ENCODE measurements at regions not wholly inside any gene's neighbourhood (a gene's known extent, or its start where the extent isn't known, plus 50 kb on each side); places are given as distances from the start of the nearest gene placed in this dataset.
"Not testable (repeated sequence)": the region's sequence is repeated elsewhere in the genome, so short reads cannot be mapped to it uniquely, and the experiment has no call there.

DNA sequence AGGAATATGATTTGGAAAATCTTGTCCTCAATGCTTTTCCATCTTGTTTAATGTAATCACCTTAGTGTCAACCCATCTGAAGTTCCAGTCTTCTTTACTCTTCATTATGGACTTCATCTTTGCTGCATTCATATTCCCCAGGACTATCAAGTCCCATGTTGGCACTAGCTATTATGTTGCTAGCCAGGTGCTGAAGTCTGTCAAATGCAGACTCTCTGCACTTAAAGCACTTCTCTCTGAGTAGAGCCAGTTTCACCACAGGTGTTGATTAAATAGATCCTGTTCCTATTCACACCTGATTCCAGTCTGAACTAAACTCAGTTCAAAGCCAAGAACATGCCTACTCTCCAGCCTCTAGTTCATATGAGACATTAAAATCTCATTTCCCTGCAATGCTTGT lies 75.0 kb upstream of the PKN2 start:
- TF ChIP-seq, protein P1, sequence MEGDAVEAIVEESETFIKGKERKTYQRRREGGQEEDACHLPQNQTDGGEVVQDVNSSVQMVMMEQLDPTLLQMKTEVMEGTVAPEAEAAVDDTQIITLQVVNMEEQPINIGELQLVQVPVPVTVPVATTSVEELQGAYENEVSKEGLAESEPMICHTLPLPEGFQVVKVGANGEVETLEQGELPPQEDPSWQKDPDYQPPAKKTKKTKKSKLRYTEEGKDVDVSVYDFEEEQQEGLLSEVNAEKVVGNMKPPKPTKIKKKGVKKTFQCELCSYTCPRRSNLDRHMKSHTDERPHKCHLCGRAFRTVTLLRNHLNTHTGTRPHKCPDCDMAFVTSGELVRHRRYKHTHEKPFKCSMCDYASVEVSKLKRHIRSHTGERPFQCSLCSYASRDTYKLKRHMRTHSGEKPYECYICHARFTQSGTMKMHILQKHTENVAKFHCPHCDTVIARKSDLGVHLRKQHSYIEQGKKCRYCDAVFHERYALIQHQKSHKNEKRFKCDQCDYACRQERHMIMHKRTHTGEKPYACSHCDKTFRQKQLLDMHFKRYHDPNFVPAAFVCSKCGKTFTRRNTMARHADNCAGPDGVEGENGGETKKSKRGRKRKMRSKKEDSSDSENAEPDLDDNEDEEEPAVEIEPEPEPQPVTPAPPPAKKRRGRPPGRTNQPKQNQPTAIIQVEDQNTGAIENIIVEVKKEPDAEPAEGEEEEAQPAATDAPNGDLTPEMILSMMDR (IDR thresholded peaks at IDR 0.05; ENCODE audit: borderline replicate concordance, control extremely low read depth, extremely low read depth, insufficient read depth, missing control alignments): no peak
- in situ Hi-C loops (cut with MboI; ENCODE audit: low sequenced_read_pairs, unreplicated experiment): no loop called here
- no peak for DNase-seq (ENCODE audit: low spot score)

DNA sequence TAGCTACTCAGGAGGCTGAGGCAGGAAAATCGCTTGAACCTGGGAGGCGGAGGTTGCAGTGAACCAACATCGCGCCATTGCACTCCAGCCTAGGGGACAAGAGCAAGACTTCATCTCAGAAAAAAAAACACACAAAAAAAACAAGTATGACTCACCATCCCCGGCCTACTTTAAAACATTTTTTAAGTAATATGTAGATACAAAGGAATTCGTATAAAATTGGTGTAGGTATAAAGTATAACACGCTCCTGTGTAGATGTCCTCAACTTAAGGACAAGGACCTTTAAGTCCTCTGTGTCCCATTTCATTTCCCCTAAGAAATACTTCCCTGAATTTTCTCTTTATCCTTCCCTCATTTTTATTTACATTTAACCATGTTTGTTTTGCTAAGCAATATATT lies 73.4 kb upstream of the PKN2 start:
- DNase-seq (ENCODE audit: low spot score): no peak
- in situ Hi-C loops (cut with MboI; ENCODE audit: low sequenced_read_pairs, unreplicated experiment): no loop called here
- TF ChIP-seq, protein P1 (IDR thresholded peaks at IDR 0.05; ENCODE audit: borderline replicate concordance, control extremely low read depth, extremely low read depth, insufficient read depth, missing control alignments): no peak

DNA sequence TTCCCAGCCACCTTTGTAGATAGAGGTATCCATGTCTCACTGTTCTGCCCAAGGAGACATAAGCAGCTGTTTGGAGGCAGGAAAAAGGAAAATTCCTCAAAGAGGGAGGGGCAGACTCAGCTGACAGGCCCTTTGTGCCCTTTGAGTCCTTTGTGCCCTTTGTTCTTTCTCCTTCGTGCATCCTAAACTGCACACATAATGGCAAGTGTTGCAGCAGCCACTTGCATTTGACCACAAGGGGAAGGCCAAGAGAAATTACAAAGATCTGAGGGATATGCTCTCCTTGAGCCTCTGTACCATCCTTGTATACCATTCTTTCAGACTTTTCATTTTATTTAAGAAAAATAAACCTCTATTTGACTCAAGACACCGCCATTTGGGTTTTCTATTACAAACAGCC lies 71.8 kb upstream of the PKN2 start:
- TF ChIP-seq, protein P1 (IDR thresholded peaks at IDR 0.05; ENCODE audit: borderline replicate concordance, control extremely low read depth, extremely low read depth, insufficient read depth, missing control alignments): no peak
- in situ Hi-C loops (cut with MboI; ENCODE audit: low sequenced_read_pairs, unreplicated experiment): no loop called here
- DNase-seq (ENCODE audit: low spot score): no peak

DNA sequence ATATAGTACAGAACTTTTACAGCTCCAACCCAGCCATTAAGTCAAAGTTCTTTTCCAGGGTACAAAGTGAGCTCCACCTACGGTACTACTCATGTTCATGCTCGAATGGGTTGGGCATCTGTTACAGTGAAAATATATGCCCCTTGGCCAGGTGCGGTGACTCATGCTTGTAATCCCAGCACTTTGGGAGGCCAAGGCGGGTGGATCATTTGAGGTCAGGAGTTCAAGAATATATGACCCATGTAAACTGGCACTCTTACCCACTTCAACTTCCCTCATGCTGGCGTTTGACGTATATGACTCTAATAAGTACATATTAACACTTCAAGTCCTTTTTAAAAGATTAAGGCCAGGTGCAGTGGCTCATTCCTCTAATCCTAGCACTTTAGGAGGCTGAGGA lies 71.3 kb upstream of the PKN2 start:
- in situ Hi-C loops (cut with MboI; ENCODE audit: low sequenced_read_pairs, unreplicated experiment): no loop called here
- TF ChIP-seq, protein P1 (IDR thresholded peaks at IDR 0.05; ENCODE audit: borderline replicate concordance, control extremely low read depth, extremely low read depth, insufficient read depth, missing control alignments): no peak
- DNase-seq (ENCODE audit: low spot score): no peak

DNA sequence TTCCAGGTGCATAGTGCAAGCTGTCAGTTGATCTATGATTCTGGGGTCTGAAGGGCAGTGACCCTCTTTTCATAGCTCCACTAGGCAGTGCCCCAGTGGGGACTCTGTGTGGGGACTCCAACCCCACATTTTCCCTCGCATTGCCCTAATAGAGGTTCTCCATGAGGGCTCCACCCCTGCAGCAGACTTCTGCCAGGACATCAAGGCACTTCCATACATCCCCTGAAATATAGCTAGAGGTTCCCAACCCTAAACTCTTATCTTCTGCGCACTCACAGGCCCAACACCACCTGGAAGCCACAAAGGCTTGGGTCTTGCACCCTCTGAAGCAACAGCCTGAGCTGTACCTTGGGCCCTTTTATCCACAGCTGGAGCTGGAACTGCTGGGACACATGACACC lies 65.7 kb upstream of the PKN2 start:
- in situ Hi-C loops (cut with MboI; ENCODE audit: low sequenced_read_pairs, unreplicated experiment): no loop called here
- DNase-seq (ENCODE audit: low spot score): no peak
- TF ChIP-seq, protein P1 (IDR thresholded peaks at IDR 0.05; ENCODE audit: borderline replicate concordance, control extremely low read depth, extremely low read depth, insufficient read depth, missing control alignments): no peak

DNA sequence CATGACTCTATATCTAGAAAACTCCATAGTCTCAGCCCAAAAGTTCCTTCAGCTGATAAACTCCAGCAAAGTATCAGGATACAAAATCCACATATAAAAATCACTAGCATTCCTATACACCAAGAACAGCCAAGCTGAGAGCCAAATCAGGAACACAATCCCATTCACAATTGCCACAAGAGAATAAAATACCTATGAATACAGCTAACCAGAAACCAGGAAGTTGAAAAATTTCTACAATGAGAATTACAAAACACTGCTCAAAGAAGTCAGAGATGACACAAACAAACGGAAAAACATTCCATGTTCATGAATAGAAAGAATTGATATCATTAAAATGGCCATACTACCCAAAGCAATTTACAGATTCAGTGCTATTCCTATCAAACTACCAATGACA lies 61.0 kb upstream of the PKN2 start:
- in situ Hi-C loops (cut with MboI; ENCODE audit: low sequenced_read_pairs, unreplicated experiment); DNase-seq (ENCODE audit: low spot score): not testable (repeated sequence)
